HG02852 (cell line): ENCODE measurements at regions not wholly inside any gene's neighbourhood (a gene's known extent, or its start where the extent isn't known, plus 50 kb on each side); places are given as distances from the start of the nearest gene placed in this dataset.
"Not testable (repeated sequence)": the region's sequence is repeated elsewhere in the genome, so short reads cannot be mapped to it uniquely, and the experiment has no call there.

Source experiments
- ATAC-seq: cut with Tn5 transposase; IDR thresholded peaks from one replicate; pipeline ENCODE4 v1.9.1; 2021; ENCODE audit warnings: mild to moderate bottlenecking, moderate library complexity; ENCODE audit not compliant: unreplicated experiment

DNA sequence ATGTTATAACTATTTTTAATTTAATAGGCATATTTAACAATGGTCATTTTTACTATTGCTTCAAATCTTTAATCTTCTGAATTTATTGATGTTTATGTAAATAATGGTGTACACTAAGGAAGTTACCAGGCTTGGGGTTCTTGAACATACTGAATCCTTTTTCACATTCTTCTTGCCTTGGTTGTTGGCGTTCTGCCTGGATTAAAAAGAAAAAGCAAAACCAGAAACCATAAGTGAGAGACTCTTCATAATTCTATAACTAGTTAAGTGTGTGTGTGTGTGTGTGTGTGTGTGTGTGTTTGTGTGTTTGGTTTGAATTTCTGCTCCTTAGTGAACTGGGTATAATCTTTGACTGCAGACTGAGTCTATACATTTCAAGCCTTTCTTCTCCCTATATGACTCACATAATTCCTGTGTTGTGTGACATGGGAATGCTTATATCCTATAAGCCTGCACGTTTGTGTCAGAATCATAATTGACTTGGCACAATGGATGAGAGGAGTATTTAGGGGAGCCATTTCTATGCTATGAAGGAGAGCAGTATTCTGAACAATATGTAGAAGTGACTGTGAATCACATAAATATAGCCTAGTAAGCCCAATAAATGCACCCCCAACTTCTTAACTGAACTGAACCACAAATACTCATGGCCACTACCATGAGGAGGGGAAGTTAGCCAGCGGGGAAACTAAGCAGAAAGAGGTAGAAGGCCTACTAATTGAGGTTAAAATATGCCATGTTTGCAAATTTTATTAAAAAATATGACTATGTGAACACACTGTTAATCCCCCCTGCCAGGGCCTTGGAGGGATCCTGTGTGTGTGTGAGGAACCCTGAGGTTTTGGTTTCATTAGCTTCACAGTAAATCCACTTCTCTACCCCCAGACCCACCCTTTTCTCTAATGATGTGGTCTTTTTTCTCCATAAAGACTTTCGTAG, 425.5 kb downstream of the BCKDHB start:
- no peak for ATAC-seq

DNA sequence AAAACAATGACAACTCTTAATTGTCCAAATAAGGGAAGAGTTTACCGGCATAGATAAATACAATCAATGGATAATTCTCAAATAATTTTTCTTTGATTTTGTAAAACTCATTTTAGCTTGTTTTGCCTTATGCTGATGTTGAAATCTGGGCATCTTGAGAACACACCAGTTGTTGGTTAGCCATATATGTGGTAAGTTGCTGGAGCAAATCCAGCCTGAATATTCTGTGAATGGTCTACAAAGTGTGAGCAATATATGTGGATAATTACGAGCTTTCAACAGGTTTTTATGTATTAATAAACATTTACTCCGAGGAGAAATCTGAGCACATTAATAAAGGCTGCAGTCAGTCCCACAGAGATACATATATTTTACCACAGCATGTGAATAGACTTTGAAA, 423.6 kb downstream of the BCKDHB start:
- no peak for ATAC-seq

DNA sequence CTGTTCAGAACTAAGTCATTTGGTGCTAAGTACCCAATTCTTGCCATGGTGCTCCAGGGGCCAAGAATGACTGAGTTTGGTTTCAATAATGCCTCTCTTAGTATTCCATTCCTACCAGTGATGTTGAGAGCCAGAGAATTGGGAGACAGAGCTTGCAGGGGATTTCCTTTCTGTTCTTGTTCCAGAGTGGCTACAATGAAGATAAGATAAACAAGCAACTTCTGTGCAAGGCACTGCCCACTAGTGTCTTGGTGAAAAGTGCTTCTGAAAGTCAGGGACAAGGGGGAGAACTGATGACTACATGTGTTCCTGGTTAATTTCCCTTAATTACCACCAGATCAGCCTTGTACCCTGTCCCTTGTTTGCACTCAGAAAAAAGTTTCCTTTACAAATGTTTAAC, 421.6 kb downstream of the BCKDHB start:
- no peak for ATAC-seq

DNA sequence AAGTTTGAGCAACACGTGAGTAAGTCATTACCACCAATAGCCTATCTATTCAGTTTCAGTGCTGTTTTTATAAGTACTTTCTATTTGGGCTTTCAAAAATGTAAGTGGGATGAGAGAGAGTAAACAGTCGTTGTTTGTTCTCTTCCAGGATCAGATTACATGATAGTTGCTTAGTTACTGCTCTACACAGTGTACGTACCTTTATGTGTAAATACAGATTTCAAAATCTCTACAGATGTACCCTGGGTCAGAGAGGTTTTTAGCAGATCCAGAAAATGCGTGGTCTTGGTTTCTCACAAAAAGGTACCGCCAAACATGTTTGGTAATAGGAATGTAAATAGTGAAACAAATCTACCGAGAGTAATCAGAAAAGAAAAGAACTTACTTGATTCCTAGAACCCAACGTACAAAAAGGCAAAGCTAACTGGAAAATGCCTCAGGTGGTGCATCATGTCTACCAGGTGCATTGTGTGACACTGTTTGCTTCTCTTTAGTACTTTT, 421.1 kb downstream of the BCKDHB start:
- ATAC-seq, result no peak

DNA sequence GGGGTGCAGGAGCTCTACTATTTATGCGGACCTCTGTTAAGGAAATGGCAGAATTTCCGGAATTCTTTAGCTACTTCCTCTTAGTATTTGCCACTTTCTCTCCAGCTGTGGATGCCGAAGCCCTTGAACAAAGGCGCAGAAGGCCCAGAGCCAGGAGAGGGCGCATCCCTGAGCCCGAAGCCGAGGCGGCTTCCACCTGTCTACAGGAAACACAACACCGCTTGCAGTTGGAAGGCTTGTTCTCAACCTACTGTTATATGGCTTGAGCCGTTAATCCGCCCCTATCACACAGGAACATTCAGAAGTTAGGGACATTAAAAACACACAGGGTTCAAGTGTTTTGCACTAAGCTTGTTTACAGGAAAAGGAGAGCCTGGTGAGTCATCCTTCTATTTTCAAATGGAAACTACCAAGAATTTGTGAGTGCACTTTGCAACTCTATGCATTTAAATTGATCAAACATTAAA, 417.1 kb downstream of the BCKDHB start:
- ATAC-seq, result no peak

DNA sequence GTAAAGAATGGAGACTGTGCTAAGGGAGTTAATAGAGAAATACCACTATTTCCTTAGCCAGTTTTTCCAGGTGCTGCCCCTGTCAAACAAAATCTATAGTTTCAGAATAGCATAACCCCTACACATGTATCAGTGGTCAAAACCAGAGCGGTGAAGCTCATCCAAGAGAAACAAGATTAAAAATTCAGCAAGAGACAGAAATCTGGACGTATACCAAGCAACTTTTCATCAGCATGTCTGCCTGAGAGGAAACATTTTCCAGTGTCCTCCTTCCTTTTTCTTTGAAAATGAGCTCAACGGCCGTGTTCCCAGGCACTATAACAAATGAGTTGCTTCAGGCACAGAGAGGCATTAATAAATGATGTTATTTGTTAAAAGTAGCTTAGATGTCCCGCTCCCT, 416.5 kb downstream of the BCKDHB start:
- no peak for ATAC-seq

DNA sequence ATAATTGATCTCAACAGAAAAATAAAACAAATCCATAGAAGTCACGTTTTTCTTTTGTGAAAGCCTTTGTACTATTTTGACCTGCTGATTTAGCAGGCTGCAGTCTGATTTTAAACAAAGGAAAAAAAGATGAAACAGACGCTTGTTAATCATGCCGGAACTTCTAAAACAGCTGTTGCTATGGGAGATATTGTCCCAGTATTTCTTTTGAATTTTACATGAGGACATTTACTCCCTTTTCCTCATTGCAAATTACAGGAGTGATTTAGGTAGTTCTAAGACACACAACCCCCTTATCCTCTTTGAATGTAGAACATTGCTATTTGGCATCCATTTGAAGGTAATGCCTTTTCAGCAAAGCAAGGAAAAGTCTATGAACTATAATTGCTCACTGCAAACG, 416.1 kb downstream of the BCKDHB start:
- ATAC-seq, result no peak

DNA sequence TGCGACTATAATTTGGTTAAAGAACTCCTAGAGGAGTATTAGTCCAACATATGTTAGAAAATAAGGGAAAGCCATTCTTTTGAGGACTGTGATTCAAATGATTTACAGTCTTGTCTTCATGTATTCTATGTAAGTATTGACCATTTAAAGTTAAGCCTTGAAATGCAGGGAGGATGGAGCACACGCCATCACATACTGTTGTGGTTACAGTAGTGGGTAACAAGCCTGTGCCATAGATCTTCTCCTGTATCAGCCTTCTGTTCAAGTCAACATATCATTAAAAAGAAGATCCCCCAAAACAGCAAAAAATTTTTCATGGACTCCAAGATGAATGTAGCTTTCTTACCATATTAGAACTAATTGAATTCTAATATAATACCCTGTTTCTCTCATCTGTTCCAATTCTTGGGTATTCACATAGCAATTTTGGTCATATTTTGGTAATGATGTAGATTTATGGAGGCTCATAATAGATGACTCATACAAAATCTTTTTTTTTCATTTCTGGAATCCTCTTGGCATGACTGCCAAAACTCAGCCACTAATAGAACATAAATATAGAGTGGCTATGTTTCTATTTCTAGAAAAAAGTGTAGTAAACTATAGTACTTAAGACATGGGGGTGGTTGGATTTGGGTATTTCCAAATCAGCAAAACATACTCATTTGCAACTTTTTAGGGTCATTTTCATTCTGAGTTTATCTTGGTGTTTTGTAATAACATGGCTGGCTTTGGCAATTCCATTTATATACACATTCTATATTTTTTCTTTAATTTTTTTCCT, 413.5 kb downstream of the BCKDHB start:
- ATAC-seq, result no peak

DNA sequence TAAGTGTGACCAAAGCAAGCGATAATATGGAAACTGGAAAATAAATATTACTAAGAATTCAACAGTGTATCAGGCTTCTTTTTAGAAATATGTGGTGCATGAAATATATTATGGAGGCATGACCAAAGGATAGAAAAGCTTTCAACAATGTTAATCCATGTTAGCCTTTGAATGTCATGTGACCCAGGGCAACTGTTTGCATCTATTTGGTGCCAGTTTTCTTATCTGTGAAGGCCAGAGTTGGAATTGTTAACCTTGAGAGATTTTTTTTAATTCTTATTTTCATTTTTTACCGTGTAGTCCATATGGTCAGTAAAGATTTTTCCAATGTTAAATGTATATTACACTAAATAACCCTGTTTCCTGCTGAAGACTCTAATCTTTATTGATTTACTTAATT, 411.1 kb downstream of the BCKDHB start:
- no peak for ATAC-seq

DNA sequence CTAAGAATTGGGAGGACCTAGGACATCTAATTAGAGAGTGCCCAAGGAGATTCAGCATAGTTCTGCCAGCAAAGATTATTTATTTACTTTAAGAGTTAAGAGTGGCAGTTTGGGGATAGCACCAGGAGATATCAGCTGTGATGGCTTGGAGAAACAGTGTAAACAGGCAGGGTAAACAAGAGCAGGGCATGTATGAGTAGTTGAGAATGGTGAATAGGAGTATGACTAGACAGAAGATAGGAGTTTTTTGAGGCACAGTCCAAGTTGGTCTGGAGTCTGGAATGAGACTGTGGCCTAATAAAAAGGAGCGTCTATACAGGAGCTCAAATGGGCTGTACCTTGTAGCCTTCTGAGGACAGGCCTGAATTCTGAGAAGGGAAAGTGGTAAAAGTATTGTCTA, 404.1 kb downstream of the BCKDHB start:
- not testable (repeated sequence) for ATAC-seq

DNA sequence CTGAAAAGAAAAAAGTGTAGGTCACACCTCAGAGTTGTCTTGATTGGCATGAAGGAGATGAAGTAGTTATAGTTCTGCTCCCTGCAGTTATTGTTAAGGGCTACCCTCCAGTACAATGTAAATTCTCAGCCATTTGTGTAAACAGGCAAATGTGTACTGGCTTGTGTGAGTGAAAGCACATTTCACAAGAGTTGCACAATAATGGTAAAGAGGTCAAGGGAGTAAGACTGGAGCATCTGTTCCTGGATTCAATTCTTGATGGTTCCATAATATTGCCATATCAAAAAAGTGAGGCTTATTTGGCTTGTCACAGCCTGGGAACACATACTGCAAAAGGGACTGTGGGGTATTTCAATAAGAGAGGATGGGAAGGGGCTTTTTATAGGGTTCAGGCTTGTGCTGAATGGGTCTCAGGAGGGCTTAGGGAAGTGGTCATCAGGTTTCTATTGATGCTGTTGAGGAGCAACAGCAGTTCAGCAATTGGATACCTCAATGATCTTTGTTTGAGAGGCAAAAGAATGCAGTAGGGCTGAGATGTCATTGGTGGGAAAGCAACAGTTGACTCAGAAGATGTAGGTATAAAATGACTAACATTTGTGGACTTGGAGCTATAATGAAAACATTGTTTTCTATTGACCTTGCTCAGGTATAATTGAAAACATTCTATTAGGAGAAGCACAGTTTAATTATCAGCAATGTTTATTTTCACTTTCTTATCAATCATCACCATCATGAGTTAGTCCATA, 402.6 kb downstream of the BCKDHB start:
- ATAC-seq, result no peak

DNA sequence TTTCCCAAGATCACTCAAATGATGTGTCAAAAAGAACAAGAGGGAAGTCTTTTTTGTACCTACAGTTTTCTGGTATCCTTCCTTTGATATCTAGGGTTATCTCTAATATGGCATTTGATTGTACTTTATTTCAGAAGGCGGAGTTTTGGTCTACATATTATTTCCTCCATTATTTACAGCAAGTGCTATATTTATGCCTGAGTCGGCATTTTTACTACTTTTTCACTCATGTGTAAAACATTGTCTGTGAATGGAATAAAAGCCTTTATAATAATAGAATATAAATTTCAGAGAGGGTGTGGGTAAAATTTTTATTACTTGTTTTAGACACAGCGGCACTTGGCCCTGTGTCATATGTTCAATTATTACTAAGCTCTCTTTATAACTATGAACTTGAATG, 398.4 kb downstream of the BCKDHB start:
- ATAC-seq, result no peak

DNA sequence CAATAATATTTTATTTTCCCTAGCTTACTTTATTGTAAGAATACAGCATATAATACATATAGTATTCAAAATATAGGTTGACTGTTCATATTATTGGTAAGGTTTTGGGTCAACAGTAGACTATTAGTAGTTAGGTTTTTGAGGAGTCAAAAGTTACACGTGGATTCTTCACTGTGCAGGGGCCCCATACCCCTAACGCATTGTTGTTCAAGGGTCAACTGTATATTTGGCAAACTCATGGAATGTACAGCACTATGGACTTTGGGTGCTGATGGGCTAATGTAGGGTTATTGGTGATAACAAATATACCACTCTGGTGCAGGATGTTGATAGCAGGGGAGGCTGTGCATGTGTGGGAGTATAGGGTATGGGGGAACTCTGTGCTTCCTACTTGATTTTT, 397.2 kb downstream of the BCKDHB start:
- no peak for ATAC-seq

DNA sequence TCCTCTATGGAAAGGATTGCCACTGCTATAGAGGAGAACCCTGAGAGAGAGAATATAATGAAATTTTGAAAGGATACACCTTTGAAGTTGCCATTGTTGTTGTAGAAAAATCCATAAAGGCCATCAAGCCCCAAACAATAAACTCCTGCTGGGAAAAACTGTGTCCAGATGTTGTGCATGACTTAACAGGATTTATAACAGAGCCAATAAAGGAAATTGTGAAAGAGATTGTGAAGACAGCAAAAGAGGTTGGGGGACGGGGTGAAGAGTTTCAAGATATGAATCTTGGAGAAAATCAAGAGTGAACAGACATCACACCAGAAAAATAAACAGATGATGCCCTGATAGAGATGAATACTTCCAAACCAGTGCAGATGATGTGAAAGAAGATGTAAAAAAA, 396.4 kb downstream of the BCKDHB start:
- ATAC-seq, result no peak

DNA sequence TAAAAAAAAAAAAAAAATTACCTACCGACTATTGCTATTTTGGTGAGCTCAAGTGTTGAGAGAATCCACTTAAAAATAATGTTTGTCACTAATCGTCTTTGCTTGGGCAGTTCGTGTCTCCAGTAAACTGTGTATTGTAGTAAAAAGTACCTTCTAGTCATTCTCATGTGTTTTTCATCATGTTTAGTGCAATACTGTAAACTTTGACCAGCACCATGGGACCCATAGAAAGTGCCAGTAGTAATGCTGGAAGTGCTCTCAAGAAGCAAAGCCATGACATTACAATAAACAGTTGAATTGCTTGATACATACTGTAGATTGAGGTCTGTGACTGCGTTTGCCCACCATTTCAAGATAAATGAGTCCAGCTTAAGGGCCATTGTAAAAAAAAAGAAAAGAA, 395.2 kb downstream of the BCKDHB start:
- no peak for ATAC-seq

DNA sequence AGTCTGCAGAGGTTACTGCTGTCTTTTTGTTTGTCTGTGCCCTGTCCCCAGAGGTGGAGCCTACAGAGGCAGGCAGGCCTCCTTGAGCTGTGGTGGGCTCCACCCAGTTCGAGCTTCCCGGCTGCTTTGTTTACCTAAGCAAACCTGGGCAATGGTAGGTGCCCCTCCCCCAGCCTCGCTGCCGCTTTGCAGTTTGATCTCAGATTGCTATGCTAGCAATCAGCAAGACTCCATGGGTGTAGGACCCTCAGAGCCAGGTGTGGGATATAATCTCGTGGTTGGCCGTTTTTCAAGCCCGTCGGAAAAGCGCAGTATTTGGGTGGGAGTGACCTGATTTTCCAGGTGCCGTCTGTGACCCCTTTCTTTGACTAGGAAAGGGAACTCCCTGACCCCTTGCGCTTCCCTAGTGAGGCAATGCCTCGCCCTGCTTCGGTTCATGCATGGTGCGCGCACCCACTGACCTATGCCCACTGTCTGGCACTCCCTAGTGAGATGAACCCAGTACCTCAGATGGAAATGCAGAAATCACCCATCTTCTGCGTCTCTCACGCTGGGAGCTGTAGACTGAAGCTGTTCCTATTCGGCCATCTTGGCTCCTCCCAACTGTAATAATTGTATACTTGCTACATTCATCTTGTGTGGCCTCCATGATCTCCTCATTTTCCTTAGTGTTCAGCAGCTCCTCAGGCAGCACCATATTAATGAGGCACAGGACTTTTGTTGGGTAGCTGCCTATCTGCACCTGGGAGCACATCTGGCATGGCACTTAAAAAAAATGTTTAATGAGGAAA, 391.4 kb downstream of the BCKDHB start:
- not testable (repeated sequence) for ATAC-seq

DNA sequence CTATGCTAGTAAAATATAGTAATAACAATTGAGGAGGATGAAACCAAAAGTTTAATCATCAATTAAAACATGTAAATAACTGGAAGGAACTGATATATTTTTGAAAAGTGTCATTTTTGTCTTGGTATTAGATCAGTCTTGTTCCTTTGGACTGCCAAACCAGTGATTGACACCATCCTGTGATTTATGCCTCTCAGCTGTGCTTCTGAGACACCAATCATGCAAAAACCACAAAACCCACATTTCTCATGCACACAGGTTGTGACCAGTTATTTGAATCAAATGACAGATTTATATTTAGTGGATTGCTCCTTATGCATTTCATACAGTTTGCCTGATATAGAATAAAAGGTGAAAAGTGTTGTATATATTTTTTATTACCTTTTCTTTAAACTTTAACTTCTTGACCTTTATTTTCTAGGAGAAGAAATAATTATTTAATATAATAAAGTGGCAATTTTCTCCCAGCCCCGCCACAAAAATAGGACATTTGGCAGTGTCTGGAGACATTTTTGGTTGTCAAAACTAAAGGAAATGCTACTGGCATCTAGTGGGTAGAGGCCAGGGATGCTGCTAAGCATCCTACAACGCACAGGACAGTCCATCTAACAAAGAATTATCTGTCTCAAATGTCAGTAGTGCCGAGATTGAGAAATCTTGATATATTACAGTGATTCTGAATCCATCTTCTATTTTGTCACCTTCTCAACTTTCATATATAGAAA, 383.6 kb downstream of the BCKDHB start:
- ATAC-seq, result no peak

DNA sequence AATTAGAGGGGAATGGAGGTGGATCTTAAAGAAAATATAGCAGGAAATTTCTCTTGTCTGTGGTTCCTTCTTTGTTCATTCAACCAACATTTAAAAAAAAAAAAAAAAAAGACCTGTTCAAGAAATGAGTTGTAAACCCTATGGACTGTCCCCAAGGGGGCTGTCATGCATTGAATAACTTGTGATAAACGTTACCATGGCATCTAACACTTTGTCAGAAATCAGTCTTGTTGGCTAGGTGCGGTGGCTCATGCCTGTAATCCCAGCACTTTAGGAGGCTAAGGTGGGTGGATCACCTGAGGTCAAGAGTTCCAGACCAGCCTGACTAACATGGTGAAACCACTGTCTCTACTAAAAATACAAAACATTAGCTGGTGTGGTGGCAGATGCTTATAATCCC, 381.7 kb downstream of the BCKDHB start:
- no peak for ATAC-seq

DNA sequence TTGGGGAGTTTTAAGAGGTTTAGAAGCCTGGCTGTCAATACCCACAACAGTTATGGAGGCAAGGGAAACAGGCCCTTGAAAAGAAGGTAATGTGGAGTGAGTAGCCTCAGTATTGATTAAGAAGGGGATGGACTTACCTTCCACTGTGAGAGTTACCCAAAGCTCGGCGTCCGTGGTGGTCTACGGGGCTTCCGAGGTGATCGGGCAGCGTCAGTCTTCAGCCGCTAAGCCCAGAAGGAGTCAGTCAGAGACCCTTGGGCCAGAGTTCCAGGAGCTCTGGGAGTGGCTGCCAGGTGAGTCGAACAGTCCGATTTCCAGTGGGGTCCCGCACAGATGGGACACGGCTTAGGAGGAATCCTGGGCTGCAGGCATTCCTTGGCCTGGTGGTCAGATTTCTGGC, 379.0 kb downstream of the BCKDHB start:
- not testable (repeated sequence) for ATAC-seq

DNA sequence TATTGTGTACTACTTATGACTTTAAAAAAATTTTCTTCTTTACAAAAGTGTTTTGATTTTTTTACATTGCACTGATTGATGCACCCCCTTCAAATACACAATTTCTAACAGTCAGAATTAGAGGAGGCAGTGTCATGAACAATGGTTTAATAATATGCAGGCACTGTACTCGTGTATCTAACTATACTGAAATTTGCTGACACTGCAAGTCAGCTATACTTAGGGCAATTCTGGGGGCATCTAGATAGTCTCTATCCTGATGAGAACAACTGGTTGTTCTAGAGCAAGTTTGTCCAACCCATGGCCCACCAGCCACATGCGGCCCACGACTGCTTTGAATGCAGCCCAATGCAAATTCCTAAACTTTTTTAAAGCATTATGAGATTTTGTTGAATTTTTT, 375.6 kb downstream of the BCKDHB start:
- ATAC-seq, result no peak
